Lower leg skin (tissue), 4 donors: ENCODE measurements at regions not wholly inside any gene's neighbourhood (a gene's known extent, or its start where the extent isn't known, plus 50 kb on each side); places are given as distances from the start of the nearest gene placed in this dataset.

Experiments
- DNase-seq, 2 donors: peaks; one replicate each; pipeline ENCODE4 v3.0.0-alpha.2; 2019; ENCODE audit warnings: low spot score in 2 of 2
- H3K4me3 ChIP-seq: fragments of 200-600 bp; sonication (generic); 2 replicates; pipeline ENCODE4 v1.5.1; 2017; ENCODE audit warnings: mild to moderate bottlenecking, low read depth; ENCODE audit not compliant: poor library complexity, severe bottlenecking
- CTCF ChIP-seq, 3 donors: fragments of 450-650 bp; IDR thresholded peaks; one replicate each; pipeline ENCODE4 v1.5.1; 2016; ENCODE audit warnings: antibody characterized with exemption in 3 of 3, mild to moderate bottlenecking in 3 of 3, moderate library complexity in 2 of 3
- POLR2A ChIP-seq, 2 donors: fragments of 450-650 bp; IDR thresholded peaks; one replicate each; pipeline ENCODE4 v1.6.1; 2016 to 2017; ENCODE audit warnings: antibody characterized with exemption in 2 of 2, mild to moderate bottlenecking in 1 of 2, moderate library complexity in 1 of 2
- WGBS, 2 donors: methylation state at CpG; one replicate each; pipeline ENCODE4 v1.1.5; 2018; 5-methylcytosine and 5-hydroxymethylcytosine counted together
- intact Hi-C: fragments of 100-400 bp; cut with DNase I; formaldehyde crosslinking; loops from one replicate; pipeline ENCODE4 v1.15.0; 2023; ENCODE audit warnings: low total_unique reads

GRCh38 chr5:165258197-165258771 is 1752.9 kb downstream of the MAT2B start:
- DNase-seq = no peak
- 41 to 56% methylated on average over 6 of the region's 6 CpGs for WGBS, 2 donors
- intact Hi-C loops = no loop called here
- TF ChIP-seq POLR2A (IDR thresholded peaks at IDR 0.05) (no peak), CTCF (IDR thresholded peaks at IDR 0.05) (no peak)
- H3K4me3 ChIP-seq = no peak overlapping the region

GRCh38 chr5:165260426-165260825 is 1755.0 kb downstream of the MAT2B start:
- no peak for DNase-seq
- intact Hi-C loops = no loop called here
- TF ChIP-seq POLR2A (IDR thresholded peaks at IDR 0.05) = no peak
- no peak for TF ChIP-seq CTCF (IDR thresholded peaks at IDR 0.05)
- no peak overlapping the region for H3K4me3 ChIP-seq

GRCh38 chr5:165263536-165263935 is 1758.1 kb downstream of the MAT2B start:
- DNase-seq = no peak
- WGBS, 2 donors = 56 to 60% methylated on average over 3 of the region's 3 CpGs
- intact Hi-C loops = no loop called here
- TF ChIP-seq CTCF (IDR thresholded peaks at IDR 0.05) (no peak), POLR2A (IDR thresholded peaks at IDR 0.05) (no peak)
- no peak overlapping the region for H3K4me3 ChIP-seq

- intact Hi-C loops = no loop called here
Observed at GRCh38 chr5:165266939-165267338, 1761.5 kb downstream of the MAT2B start.

GRCh38 chr5:165272436-165272835 is 1767.0 kb downstream of the MAT2B start:
- 81 to 96% methylated on average over 2 of the region's 2 CpGs for WGBS, 2 donors
- intact Hi-C loops = no loop called here
- no peak for TF ChIP-seq POLR2A (IDR thresholded peaks at IDR 0.05)
- TF ChIP-seq CTCF (IDR thresholded peaks at IDR 0.05) = no peak
- H3K4me3 ChIP-seq = no peak overlapping the region
- no peak for DNase-seq

More at GRCh38 chr5:165266939-165267338, 1761.5 kb downstream of the MAT2B start:
- no peak overlapping the region for H3K4me3 ChIP-seq
- DNase-seq = no peak
- WGBS, 2 donors = 74 to 84% methylated on average over 4 of the region's 4 CpGs
- TF ChIP-seq CTCF (IDR thresholded peaks at IDR 0.05) = no peak
- no peak for TF ChIP-seq POLR2A (IDR thresholded peaks at IDR 0.05)

GRCh38 chr5:165277661-165278060 is 1772.2 kb downstream of the MAT2B start:
- WGBS, 2 donors = 50 to 63% methylated on average over 1 of the region's 1 CpG
- TF ChIP-seq CTCF (IDR thresholded peaks at IDR 0.05) (no peak), POLR2A (IDR thresholded peaks at IDR 0.05) (no peak)
- no peak for DNase-seq
- no peak overlapping the region for H3K4me3 ChIP-seq
- intact Hi-C loops = loop anchor here (5.0 kb wide), 1 partner anchor 1880 kb away; no protein-coding TSS in a partner anchor
